ENCODE measurements at regions not wholly inside any gene's neighbourhood (a gene's known extent, or its start where the extent isn't known, plus 50 kb on each side); places are given as distances from the start of the nearest gene placed in this dataset.

DNA sequence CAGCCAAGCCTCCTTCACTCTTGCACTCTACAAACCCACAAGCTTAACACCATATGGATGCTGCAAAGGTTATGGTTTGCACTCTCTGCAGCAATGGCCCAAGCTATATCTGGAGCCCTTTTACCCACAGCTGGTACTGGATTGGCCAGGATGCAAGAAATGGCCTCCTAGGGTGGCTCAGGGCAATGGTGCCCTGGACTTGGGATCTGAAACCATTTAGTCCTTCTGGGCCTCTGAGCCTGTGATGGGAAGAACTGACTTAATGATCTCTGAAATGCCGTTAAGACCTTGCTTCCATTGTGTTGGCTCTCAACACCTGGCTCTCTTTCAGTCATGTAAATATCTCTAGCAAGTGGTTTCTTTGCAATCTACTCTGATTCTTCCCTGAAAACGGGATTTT lies 626.0 kb downstream of the KCTD8 start:
- Histone ChIP-seq H3K27ac (ENCODE audit: low read length) (no peak overlapping the region), H3K27me3 (ENCODE audit: control insufficient read depth, insufficient read depth, low read length) (no peaks in the 10 kb centered on the region), H3K4me1 (ENCODE audit: control insufficient read depth, insufficient read depth, low read length) (no peaks in the 10 kb centered on the region), H3K9me3 (replicated peaks; ENCODE audit: control insufficient read depth, low read depth, low read length) (peaks cover 26% of the 10 kb centered on the region), H3K36me3 (ENCODE audit: control insufficient read depth, insufficient read depth, low read length) (no peaks in the 10 kb centered on the region), H3K4me3 (ENCODE audit: low read length) (no peak overlapping the region)
- WGBS (ENCODE audit: insufficient coverage), result 50% methylated on average over 1 of the region's 2 CpGs
- DNase-seq, result no peak

DNA sequence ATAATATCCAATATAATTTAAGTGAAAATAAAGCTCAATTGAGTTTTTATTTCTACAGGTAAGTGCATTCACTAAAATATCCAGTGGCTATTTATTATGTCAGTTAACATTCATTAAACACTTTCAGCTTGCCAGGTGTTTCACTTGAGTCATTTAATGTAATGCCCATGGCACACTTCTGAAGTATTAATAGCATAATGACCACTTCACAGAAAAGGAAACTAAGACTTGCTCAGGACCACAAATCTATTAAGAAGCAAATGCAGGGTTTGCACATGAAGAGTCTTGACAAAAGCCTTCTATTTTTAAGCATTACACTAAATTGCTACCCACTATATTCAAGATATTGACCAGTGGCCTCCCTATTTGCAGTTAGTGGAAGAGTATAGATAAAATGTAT lies 612.7 kb downstream of the KCTD8 start:
- no peak overlapping the region for H3K4me3 ChIP-seq (ENCODE audit: low read length)
- H3K4me1 ChIP-seq (ENCODE audit: control insufficient read depth, insufficient read depth, low read length), result no peaks in the 10 kb centered on the region

DNA sequence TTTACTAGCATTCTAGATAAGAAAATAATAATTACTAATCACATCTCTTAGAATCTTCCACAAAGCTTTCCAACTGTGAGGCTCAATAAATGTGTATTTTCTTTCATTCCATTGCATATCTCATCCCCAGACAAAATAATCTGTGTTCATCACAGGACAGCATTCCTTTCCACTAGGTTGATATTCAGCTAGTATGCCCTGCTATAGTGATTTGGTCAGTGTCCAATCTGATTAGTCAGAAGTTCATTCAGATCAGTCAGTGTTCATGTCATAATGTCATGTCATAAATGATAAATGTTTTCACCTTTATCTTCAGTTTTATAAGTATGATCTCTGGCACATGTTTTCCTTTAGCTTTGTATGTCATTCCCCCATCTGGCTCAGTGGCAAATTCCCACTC lies 611.4 kb downstream of the KCTD8 start:
- no peaks in the 10 kb centered on the region for H3K4me1 ChIP-seq (ENCODE audit: control insufficient read depth, insufficient read depth, low read length)
- no peak overlapping the region for H3K4me3 ChIP-seq (ENCODE audit: low read length)
- H3K27me3 ChIP-seq (ENCODE audit: control insufficient read depth, insufficient read depth, low read length), result no peaks in the 10 kb centered on the region
- no peaks in the 10 kb centered on the region for H3K9me3 ChIP-seq (replicated peaks; ENCODE audit: control insufficient read depth, low read depth, low read length)
- no peaks in the 10 kb centered on the region for H3K36me3 ChIP-seq (ENCODE audit: control insufficient read depth, insufficient read depth, low read length)
- H3K27ac ChIP-seq (ENCODE audit: low read length), result no peak overlapping the region
- DNase-seq, result no peak

More for the DNA sequence above, 612.7 kb downstream of the KCTD8 start:
- DNase-seq, result no peak
- no peaks in the 10 kb centered on the region for H3K9me3 ChIP-seq (replicated peaks; ENCODE audit: control insufficient read depth, low read depth, low read length)
- no peaks in the 10 kb centered on the region for H3K27me3 ChIP-seq (ENCODE audit: control insufficient read depth, insufficient read depth, low read length)
- H3K27ac ChIP-seq (ENCODE audit: low read length), result no peak overlapping the region
- no peaks in the 10 kb centered on the region for H3K36me3 ChIP-seq (ENCODE audit: control insufficient read depth, insufficient read depth, low read length)

DNA sequence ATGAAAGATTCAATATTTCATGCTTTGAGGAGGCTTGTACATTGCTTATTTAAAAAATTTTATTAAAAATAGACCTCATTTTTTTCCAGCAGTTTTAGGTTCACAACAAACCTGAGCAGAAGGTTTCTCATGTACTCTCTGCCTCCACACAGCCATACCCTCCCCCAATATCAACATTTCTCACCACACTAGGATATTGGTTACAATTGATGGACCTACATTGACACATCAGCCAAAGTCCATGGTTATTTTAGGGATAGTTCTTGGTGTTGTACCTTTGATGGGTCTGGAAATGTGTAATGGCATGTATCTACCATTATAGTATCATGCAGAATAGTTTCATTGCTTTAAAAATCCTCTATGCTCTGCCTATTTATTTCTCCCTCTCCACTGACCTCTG lies 611.0 kb downstream of the KCTD8 start:
- Histone ChIP-seq H3K27ac (ENCODE audit: low read length) (no peak overlapping the region), H3K27me3 (ENCODE audit: control insufficient read depth, insufficient read depth, low read length) (no peaks in the 10 kb centered on the region), H3K36me3 (ENCODE audit: control insufficient read depth, insufficient read depth, low read length) (no peaks in the 10 kb centered on the region), H3K4me3 (ENCODE audit: low read length) (no peak overlapping the region), H3K4me1 (ENCODE audit: control insufficient read depth, insufficient read depth, low read length) (no peaks in the 10 kb centered on the region), H3K9me3 (replicated peaks; ENCODE audit: control insufficient read depth, low read depth, low read length) (no peaks in the 10 kb centered on the region)
- no peak for DNase-seq

DNA sequence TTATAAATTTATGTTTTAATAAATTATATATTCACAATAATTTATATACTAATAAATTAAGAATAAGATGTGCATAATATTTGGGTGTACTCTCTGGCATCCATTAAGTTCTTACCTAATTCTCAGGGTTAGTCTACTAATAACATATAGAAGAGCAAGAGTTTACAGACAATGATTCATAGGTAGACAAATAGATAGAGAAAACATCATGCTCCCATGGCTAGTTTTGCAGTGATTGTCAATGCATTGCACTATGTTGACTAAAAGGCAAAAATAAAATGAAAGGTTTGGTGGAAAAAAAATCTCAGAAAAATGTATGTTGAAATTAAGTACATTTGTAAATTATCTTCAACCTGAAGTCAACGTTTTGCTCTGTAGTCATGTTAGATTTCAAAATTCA lies 606.0 kb downstream of the KCTD8 start:
- H3K4me1 ChIP-seq (ENCODE audit: control insufficient read depth, insufficient read depth, low read length), result no peaks in the 10 kb centered on the region
- H3K36me3 ChIP-seq (ENCODE audit: control insufficient read depth, insufficient read depth, low read length), result no peaks in the 10 kb centered on the region
- no CpG with 5 or more reads among the region's 1 CpG for WGBS (ENCODE audit: insufficient coverage)
- no peaks in the 10 kb centered on the region for H3K27me3 ChIP-seq (ENCODE audit: control insufficient read depth, insufficient read depth, low read length)
- no peak for DNase-seq
- no peak overlapping the region for H3K4me3 ChIP-seq (ENCODE audit: low read length)
- no peak overlapping the region for H3K27ac ChIP-seq (ENCODE audit: low read length)
- no peaks in the 10 kb centered on the region for H3K9me3 ChIP-seq (replicated peaks; ENCODE audit: control insufficient read depth, low read depth, low read length)

DNA sequence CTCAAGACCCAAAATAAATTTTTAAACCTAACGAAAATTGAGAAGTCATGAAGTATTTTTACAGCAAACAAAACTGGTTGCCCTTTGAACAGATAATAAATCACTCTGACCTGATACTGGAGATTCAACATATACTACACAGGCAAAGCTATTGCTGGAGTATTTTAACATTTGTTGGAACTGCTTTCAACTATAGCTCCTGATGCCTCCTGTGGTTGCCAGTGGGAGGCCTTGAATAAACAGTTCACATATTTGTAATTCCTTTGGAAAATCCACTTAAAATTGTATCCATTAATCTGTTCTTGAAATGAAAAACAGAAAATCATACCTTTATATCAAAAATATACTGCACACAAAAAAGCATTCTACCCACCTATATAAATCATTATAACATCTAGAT lies 605.1 kb downstream of the KCTD8 start:
- Histone ChIP-seq H3K27ac (ENCODE audit: low read length) (no peak overlapping the region), H3K4me3 (ENCODE audit: low read length) (no peak overlapping the region), H3K9me3 (replicated peaks; ENCODE audit: control insufficient read depth, low read depth, low read length) (no peaks in the 10 kb centered on the region), H3K36me3 (ENCODE audit: control insufficient read depth, insufficient read depth, low read length) (no peaks in the 10 kb centered on the region), H3K27me3 (ENCODE audit: control insufficient read depth, insufficient read depth, low read length) (no peaks in the 10 kb centered on the region), H3K4me1 (ENCODE audit: control insufficient read depth, insufficient read depth, low read length) (no peaks in the 10 kb centered on the region)
- WGBS (ENCODE audit: insufficient coverage), result no CpG with 5 or more reads among the region's 1 CpG
- DNase-seq, result no peak

DNA sequence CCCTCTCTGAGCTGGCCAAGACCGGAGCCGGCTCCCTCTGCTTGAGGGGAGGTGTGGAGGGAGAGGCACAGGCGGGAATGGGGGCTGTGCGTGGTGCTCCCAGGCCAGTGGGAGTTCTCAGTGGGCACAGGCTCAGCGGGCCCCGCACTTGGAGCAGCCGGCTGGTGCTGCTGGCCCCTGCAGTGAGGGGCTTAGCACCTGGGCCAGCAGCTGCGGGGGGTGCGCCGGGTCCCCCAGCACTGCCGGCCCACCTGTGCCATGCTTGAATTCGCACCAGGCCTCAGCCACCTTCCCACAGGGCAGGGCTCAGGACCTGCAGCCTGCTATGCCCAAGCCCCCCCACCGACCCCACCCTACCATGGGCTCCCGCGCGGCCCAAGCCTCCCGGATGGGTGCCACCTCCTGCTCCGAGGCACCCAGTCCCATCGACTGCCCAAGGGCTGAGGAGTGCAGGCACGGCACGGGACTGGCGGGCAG lies 602.5 kb downstream of the KCTD8 start:
- Histone ChIP-seq H3K4me3 (ENCODE audit: low read length) (no peak overlapping the region), H3K27ac (ENCODE audit: low read length) (no peak overlapping the region), H3K36me3 (ENCODE audit: control insufficient read depth, insufficient read depth, low read length) (no peaks in the 10 kb centered on the region), H3K9me3 (replicated peaks; ENCODE audit: control insufficient read depth, low read depth, low read length) (no peaks in the 10 kb centered on the region), H3K4me1 (ENCODE audit: control insufficient read depth, insufficient read depth, low read length) (no peaks in the 10 kb centered on the region), H3K27me3 (ENCODE audit: control insufficient read depth, insufficient read depth, low read length) (no peaks in the 10 kb centered on the region)
- DNase-seq, result no peak
- WGBS (ENCODE audit: insufficient coverage), result 92% methylated on average over 17 of the region's 22 CpGs

DNA sequence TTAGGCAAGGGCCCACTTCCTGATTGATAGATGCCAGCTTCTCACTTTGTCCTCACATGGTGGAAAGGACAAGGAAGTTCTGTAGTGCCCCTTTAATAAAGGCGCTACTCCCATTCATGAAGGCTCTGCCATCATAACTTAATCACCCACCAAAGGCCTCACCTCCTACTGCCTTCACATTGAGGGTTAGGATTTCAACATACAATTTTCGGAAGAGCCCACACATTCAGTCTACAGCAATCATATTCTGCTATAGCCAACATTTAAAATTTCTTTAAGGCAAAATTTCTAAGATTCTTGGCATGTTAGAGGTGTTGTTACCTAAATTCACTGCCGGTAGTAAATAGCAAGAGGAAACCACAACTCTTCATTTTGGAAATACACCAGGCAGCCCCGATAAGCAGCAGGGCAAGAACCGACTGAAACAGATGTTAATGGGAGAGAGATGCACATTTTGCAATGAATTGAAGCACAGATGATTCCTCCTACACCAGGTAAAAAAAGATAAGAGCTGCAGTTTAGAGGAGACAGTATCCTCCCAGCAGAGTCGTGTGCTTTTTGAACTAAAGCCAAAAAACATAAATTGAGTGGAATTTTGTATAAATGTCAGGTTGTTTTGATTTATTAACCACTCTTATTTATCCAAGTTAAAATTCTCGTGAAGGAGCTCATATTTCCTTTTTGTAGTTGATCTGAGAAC lies 594.9 kb downstream of the KCTD8 start:
- H3K27ac ChIP-seq (ENCODE audit: low read length), result no peak overlapping the region
- H3K4me1 ChIP-seq (ENCODE audit: control insufficient read depth, insufficient read depth, low read length), result no peaks in the 10 kb centered on the region
- no peaks in the 10 kb centered on the region for H3K9me3 ChIP-seq (replicated peaks; ENCODE audit: control insufficient read depth, low read depth, low read length)
- no CpG with 5 or more reads among the region's 7 CpGs for WGBS (ENCODE audit: insufficient coverage)
- no peak overlapping the region for H3K4me3 ChIP-seq (ENCODE audit: low read length)
- H3K36me3 ChIP-seq (ENCODE audit: control insufficient read depth, insufficient read depth, low read length), result no peaks in the 10 kb centered on the region
- no peaks in the 10 kb centered on the region for H3K27me3 ChIP-seq (ENCODE audit: control insufficient read depth, insufficient read depth, low read length)
- no peak for DNase-seq

DNA sequence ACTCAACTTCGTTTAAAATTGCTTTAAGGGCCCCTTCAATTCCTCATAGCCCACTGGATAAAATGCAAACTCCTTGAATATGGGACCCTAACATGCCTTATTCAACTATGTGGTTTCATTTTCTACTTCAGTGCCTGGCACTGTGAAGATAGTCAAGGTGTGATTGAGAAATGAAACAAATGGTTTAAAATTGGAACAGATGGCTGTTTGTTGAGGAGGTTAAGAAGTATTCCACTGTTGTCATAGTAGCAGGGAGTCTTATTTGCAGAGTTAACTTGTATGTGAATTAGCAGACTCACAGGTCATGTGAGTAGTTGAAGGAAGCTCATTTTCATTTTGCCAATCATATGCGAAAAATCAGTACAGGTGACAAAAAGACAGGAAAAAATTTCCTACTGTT lies 593.3 kb downstream of the KCTD8 start:
- Histone ChIP-seq H3K4me3 (ENCODE audit: low read length) (no peak overlapping the region), H3K27me3 (ENCODE audit: control insufficient read depth, insufficient read depth, low read length) (no peaks in the 10 kb centered on the region), H3K27ac (ENCODE audit: low read length) (no peak overlapping the region), H3K9me3 (replicated peaks; ENCODE audit: control insufficient read depth, low read depth, low read length) (peaks cover under 1% of the 10 kb centered on the region), H3K4me1 (ENCODE audit: control insufficient read depth, insufficient read depth, low read length) (no peaks in the 10 kb centered on the region), H3K36me3 (ENCODE audit: control insufficient read depth, insufficient read depth, low read length) (no peaks in the 10 kb centered on the region)
- 60% methylated on average over 1 of the region's 2 CpGs for WGBS (ENCODE audit: insufficient coverage)
- no peak for DNase-seq

DNA sequence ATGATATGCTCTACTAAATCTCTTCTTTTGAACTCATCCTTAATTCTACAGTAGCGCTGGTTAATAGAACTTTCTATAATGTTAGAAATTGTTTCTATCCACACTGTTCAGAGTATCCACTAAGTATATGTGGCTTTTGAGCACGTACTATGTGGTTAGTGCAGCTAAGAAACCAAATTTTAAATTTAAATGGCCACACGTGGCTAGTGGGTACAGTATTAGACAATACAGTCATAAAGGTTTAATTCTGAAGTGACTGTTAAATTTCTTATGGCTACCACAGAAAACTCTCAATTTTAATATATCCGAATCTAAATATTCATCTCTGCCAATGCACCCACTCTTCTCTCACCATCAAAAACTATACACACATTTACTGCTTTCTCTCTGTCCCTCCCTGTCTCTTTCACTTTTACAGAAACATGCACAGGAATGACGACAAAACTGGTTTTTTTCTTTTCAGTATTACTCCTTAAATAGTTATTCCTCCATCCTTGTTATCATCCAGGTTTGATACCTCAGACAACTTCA lies 583.9 kb downstream of the KCTD8 start:
- Histone ChIP-seq H3K4me3 (ENCODE audit: low read length) (no peak overlapping the region), H3K4me1 (ENCODE audit: control insufficient read depth, insufficient read depth, low read length) (no peaks in the 10 kb centered on the region), H3K36me3 (ENCODE audit: control insufficient read depth, insufficient read depth, low read length) (no peaks in the 10 kb centered on the region), H3K27ac (ENCODE audit: low read length) (no peak overlapping the region), H3K9me3 (replicated peaks; ENCODE audit: control insufficient read depth, low read depth, low read length) (peaks cover 8% of the 10 kb centered on the region), H3K27me3 (ENCODE audit: control insufficient read depth, insufficient read depth, low read length) (no peaks in the 10 kb centered on the region)
- DNase-seq, result no peak
- 79% methylated on average over 2 of the region's 5 CpGs for WGBS (ENCODE audit: insufficient coverage)

DNA sequence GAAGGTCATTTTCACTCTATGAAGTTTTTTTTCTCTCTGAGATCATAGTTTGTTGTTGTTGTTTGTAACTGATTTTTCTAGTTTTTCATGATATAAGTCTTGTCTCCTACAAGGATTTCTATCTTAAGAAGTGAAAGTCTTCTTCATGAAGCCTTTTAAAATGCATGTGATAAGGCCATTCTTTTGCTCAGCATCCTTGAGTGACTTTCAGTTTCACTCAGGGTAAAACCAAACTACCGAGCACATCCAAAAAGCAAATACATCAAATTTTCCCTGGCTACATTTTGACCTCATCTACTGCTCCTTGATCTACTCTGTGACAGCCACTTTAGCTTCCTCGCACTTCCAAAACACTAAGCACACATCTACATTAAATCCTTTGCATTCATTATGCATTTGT lies 580.7 kb downstream of the KCTD8 start:
- Histone ChIP-seq H3K4me1 (ENCODE audit: control insufficient read depth, insufficient read depth, low read length) (no peaks in the 10 kb centered on the region), H3K36me3 (ENCODE audit: control insufficient read depth, insufficient read depth, low read length) (no peaks in the 10 kb centered on the region), H3K27ac (ENCODE audit: low read length) (no peak overlapping the region), H3K4me3 (ENCODE audit: low read length) (no peak overlapping the region), H3K9me3 (replicated peaks; ENCODE audit: control insufficient read depth, low read depth, low read length) (peaks cover 5% of the 10 kb centered on the region), H3K27me3 (ENCODE audit: control insufficient read depth, insufficient read depth, low read length) (no peaks in the 10 kb centered on the region)
- WGBS (ENCODE audit: insufficient coverage), result 77% methylated on average over 2 of the region's 2 CpGs
- DNase-seq, result no peak

Data from muscle of leg (tissue), 3 donors.